ENCODE measurements at regions not wholly inside any gene's neighbourhood (a gene's known extent, or its start where the extent isn't known, plus 50 kb on each side); places are given as distances from the start of the nearest gene placed in this dataset.

DNA sequence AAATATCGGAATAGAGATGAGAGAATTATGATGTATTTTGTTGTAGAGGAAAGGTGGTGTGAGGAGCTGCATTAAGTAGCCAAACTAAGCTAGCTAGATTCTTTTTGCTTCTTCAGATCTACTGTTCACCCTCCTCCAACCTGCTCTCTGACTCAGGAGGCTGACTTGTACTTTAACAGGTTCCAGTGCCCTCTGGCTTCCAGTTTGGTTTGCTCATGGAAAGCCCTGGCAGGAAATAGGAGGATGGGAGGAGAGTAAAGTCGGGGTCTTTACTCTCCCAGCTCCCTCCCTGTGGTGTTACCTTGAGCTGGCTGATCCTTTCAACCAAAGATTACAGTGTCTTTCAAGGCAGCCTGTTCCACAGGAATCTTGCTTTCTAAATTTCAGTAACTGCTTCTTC is 277.0 kb upstream of the EDA2R start:
- H3K4me3 ChIP-seq (ENCODE audit: low read depth, low read length), result no peak overlapping the region
- in situ Hi-C loops (cut with HindIII; ENCODE audit: low sequenced_read_pairs), result loop anchor here (5.0 kb wide), 1 partner anchor 106 kb away; no protein-coding TSS in a partner anchor
- TF ChIP-seq, protein P1, sequence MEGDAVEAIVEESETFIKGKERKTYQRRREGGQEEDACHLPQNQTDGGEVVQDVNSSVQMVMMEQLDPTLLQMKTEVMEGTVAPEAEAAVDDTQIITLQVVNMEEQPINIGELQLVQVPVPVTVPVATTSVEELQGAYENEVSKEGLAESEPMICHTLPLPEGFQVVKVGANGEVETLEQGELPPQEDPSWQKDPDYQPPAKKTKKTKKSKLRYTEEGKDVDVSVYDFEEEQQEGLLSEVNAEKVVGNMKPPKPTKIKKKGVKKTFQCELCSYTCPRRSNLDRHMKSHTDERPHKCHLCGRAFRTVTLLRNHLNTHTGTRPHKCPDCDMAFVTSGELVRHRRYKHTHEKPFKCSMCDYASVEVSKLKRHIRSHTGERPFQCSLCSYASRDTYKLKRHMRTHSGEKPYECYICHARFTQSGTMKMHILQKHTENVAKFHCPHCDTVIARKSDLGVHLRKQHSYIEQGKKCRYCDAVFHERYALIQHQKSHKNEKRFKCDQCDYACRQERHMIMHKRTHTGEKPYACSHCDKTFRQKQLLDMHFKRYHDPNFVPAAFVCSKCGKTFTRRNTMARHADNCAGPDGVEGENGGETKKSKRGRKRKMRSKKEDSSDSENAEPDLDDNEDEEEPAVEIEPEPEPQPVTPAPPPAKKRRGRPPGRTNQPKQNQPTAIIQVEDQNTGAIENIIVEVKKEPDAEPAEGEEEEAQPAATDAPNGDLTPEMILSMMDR (IDR thresholded peaks at IDR 0.05; ENCODE audit: low read depth, low read length, missing control alignments), result no peak
- no peak for DNase-seq (ENCODE audit: low read depth)

DNA sequence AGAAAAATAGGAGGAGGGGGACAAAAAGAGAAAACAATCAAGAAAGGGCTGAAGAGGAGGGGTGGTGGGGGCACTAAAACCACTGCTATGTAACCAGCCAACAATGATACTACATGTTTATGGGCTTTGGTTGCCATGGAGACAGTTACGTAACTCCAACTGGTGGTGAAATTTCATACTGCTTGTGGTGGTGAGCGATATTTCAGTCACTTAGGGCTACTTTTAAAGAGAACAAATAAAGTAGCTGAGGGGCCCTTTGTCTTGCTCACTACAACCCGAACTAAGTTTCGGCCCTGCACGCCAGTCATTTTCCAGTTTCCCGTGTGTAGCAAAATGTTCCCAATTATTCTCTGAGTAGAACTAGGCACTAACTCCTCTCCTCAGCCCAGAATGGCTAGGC is 275.2 kb upstream of the EDA2R start:
- no peak for DNase-seq (ENCODE audit: low read depth)
- TF ChIP-seq, protein P1 (IDR thresholded peaks at IDR 0.05; ENCODE audit: low read depth, low read length, missing control alignments), result no peak
- in situ Hi-C loops (cut with HindIII; ENCODE audit: low sequenced_read_pairs), result no loop called here
- no peak overlapping the region for H3K4me3 ChIP-seq (ENCODE audit: low read depth, low read length)

DNA sequence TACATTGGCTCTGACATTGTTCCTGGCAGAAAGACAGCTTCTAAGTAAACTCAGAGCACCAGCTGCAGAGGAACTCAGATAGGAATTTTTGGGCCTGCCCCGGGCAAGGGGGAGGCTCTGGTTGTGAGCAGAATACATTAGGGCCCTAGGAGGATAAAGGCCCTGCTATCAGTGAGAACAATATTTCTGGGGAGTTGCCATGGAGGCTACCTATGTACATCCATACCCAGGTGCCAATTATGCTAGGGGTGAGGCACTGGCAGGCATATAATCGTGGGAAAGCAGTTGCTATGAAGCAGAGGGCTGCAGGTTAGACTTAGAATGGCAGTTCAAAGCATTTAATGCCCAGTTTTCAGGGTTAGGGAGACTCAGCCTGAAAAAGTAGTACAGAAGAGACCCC is 273.5 kb upstream of the EDA2R start:
- H3K4me3 ChIP-seq (ENCODE audit: low read depth, low read length), result no peak overlapping the region
- in situ Hi-C loops (cut with HindIII; ENCODE audit: low sequenced_read_pairs), result no loop called here
- TF ChIP-seq, protein P1 (IDR thresholded peaks at IDR 0.05; ENCODE audit: low read depth, low read length, missing control alignments), result no peak

DNA sequence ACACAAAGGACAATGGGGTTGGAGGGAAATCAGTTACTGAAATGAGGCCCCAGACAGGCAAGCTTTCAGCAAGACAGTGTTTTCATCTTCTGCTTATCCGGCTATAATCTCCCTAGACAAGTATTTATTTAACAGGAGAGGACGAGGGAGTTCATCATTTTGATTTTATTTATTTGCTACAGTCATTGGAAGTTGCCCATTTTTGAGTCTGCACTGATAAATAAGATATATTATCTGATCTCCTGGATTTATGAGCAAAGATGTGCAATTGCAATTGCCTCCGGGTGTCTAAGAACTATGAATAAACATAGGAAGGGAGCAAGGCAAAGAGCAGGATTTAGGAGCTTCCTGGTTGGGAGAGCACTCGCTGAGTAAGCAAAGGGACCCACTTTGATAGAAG is 263.2 kb upstream of the EDA2R start:
- no peak for DNase-seq (ENCODE audit: low read depth)
- in situ Hi-C loops (cut with HindIII; ENCODE audit: low sequenced_read_pairs), result no loop called here
- TF ChIP-seq, protein P1 (IDR thresholded peaks at IDR 0.05; ENCODE audit: low read depth, low read length, missing control alignments), result no peak
- no peak overlapping the region for H3K4me3 ChIP-seq (ENCODE audit: low read depth, low read length)

More for the DNA sequence above, 273.5 kb upstream of the EDA2R start:
- DNase-seq (ENCODE audit: low read depth), result no peak

DNA sequence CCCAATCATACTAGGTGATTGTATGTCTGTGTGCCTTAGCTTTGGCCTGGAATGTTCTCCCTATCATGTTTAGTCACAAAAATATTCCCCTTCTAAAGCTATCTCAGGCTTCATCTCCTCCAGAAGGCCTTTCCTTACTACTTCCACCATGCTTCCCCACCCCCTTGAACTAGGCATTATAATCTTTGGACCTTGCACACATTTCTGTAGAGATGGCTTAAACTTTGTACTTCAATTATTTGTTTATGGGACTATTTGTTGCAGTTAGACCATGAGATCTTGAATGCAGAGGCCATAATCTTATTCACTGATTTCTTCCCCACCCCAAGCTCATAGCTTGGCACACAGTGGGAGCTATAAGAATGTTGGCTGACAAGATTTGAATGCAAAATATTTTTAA is 262.0 kb upstream of the EDA2R start:
- no peak overlapping the region for H3K4me3 ChIP-seq (ENCODE audit: low read depth, low read length)
- DNase-seq (ENCODE audit: low read depth), result no peak
- TF ChIP-seq, protein P1 (IDR thresholded peaks at IDR 0.05; ENCODE audit: low read depth, low read length, missing control alignments), result no peak
- in situ Hi-C loops (cut with HindIII; ENCODE audit: low sequenced_read_pairs), result no loop called here

DNA sequence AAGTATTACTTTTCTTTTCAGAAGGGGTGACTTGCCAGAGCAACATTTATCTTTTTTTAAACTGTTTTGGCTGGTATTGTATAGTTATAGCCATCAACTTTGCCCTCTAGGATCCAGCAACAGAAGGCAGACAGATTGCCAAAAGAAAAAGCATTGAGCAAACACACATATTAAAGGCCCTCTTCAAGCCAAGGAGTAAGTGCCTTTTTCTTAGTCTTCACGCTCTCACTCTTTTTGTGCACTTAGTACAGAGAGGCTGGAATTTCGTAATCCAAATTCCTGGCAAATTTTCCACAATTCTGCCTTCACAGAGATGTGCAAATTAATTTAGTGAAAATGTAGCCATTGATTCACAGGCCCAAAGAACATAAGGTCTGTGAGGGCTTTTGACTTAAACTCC is 253.1 kb upstream of the EDA2R start:
- in situ Hi-C loops (cut with HindIII; ENCODE audit: low sequenced_read_pairs), result no loop called here
- no peak overlapping the region for H3K4me3 ChIP-seq (ENCODE audit: low read depth, low read length)
- DNase-seq (ENCODE audit: low read depth), result no peak
- TF ChIP-seq, protein P1 (IDR thresholded peaks at IDR 0.05; ENCODE audit: low read depth, low read length, missing control alignments), result no peak

DNA sequence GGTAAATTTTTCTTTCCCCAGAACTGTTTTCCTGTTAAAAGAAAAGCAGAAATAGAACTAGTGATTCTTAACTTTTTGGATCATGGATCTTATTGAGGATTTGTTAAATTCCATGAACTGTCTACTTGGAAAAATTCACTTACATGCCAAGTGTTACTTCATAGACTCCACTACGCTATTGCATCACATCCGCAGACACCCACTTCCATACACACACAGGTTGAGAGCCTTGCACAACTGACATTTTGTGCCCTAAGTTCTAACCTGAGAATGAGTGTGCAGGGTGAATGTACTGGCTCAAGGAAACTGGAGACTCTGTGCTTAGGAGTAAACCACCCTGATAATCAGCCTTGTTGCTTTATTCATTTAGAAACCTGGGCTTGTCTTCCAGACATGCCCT is 250.5 kb upstream of the EDA2R start:
- TF ChIP-seq, protein P1 (IDR thresholded peaks at IDR 0.05; ENCODE audit: low read depth, low read length, missing control alignments), result no peak
- H3K4me3 ChIP-seq (ENCODE audit: low read depth, low read length), result no peak overlapping the region
- in situ Hi-C loops (cut with HindIII; ENCODE audit: low sequenced_read_pairs), result no loop called here
- DNase-seq (ENCODE audit: low read depth), result no peak

Measured in astrocyte of the cerebellum (primary cell).